HG02852 (cell line): ENCODE measurements at regions not wholly inside any gene's neighbourhood (a gene's known extent, or its start where the extent isn't known, plus 50 kb on each side); places are given as distances from the start of the nearest gene placed in this dataset.
A peak's percentile ranks its signal among the peaks of the same experiment; 100 is the strongest.

Source experiments
- ATAC-seq: cut with Tn5 transposase; IDR thresholded peaks from one replicate; pipeline ENCODE4 v1.9.1; 2021; ENCODE audit warnings: mild to moderate bottlenecking, moderate library complexity; ENCODE audit not compliant: unreplicated experiment

- ATAC-seq, result no peak
These were observed 93.7 kb upstream of the SPON1 start for GRCh38 chr11:13868710-13869397.

- no peak for ATAC-seq
These were observed 93.1 kb upstream of the SPON1 start for GRCh38 chr11:13869398-13869886.

- ATAC-seq, result no peak
These were observed 87.9 kb upstream of the SPON1 start for GRCh38 chr11:13874597-13874996.

- ATAC-seq, result no peak
These were observed 86.9 kb upstream of the SPON1 start for GRCh38 chr11:13875643-13876042.

GRCh38 chr11:13876423-13876822, 86.1 kb upstream of the SPON1 start:
- ATAC-seq, result no peak

GRCh38 chr11:13878077-13878476, 84.4 kb upstream of the SPON1 start:
- no peak for ATAC-seq

GRCh38 chr11:13880634-13881033, 81.9 kb upstream of the SPON1 start:
- ATAC-seq, result no peak

GRCh38 chr11:13881226-13881905, 81.2 kb upstream of the SPON1 start:
- ATAC-seq, result no peak

GRCh38 chr11:13883042-13883441, 79.5 kb upstream of the SPON1 start:
- peak; percentile 56 for ATAC-seq

- ATAC-seq, result no peak
These were observed 78.9 kb upstream of the SPON1 start for GRCh38 chr11:13883589-13883988.

GRCh38 chr11:13884158-13884799, 78.2 kb upstream of the SPON1 start:
- no peak for ATAC-seq

GRCh38 chr11:13885083-13885482, 77.4 kb upstream of the SPON1 start:
- no peak for ATAC-seq

- no peak for ATAC-seq
These were observed 72.8 kb upstream of the SPON1 start for GRCh38 chr11:13889552-13890249.

- ATAC-seq, result no peak
These were observed 70.6 kb upstream of the SPON1 start for GRCh38 chr11:13891911-13892310.

GRCh38 chr11:13896175-13896980, 66.1 kb upstream of the SPON1 start:
- no peak for ATAC-seq

GRCh38 chr11:13896981-13897353, 65.6 kb upstream of the SPON1 start:
- ATAC-seq, result no peak

- no peak for ATAC-seq
These were observed 64.8 kb upstream of the SPON1 start for GRCh38 chr11:13897646-13898276.

GRCh38 chr11:13899603-13900002, 62.9 kb upstream of the SPON1 start:
- no peak for ATAC-seq

- ATAC-seq, result no peak
These were observed 60.0 kb upstream of the SPON1 start for GRCh38 chr11:13902523-13902922.

GRCh38 chr11:13905137-13905781, 57.3 kb upstream of the SPON1 start:
- ATAC-seq, result no peak
